SK-N-SH (cell line): ENCODE measurements at regions not wholly inside any gene's neighbourhood (a gene's known extent, or its start where the extent isn't known, plus 50 kb on each side); places are given as distances from the start of the nearest gene placed in this dataset.

ENCODE experiments used
- CTCF ChIA-PET: fragments of 300-600, 350-600 bp; formaldehyde crosslinking; extraction: SDS; loops from one replicate; lab custom pipeline; 2021; lab: Yijun Ruan, JAX
- POLR2A ChIA-PET: fragments of 350-600 bp; sonication (Branson Sonifier 250); formaldehyde crosslinking; extraction: SDS; loops from one replicate; lab custom pipeline; 2020; ENCODE audit warnings: antibody characterized with exemption, inconsistent platforms; lab: Yijun Ruan, JAX
- DNase-seq: peaks from one replicate; pipeline ENCODE4 v3.0.0; 2012
- H2AFZ ChIP-seq: fragments of 200-600 bp; sonication (generic); 2 replicates; pipeline ENCODE4 v1.8.1; 2016; ENCODE audit warnings: antibody characterized with exemption, mild to moderate bottlenecking, low read depth
- H3F3A ChIP-seq: fragments of 200-600 bp; sonication (generic); replicated peaks from 2 replicates; pipeline ENCODE3; 2016; ENCODE audit warnings: antibody characterized with exemption, mild to moderate bottlenecking; ENCODE audit not compliant: insufficient read depth
- H3K27ac ChIP-seq, 2 experiments: fragments of 200-500 bp in 1 of 2; fragments of 200-600 bp in 1 of 2; sonication (Bioruptor generic) in 1 of 2; sonication (generic), shearing (Covaris generic) in 1 of 2; 2 replicates each; pipeline versions ENCODE4 v1.5.1 to v1.6.1; 2014 to 2016; ENCODE audit warnings: low read depth in 2 of 2, inconsistent platforms in 1 of 2, low read length in 1 of 2, mild to moderate bottlenecking in 1 of 2, mixed read lengths in 1 of 2
- H3K27me3 ChIP-seq: fragments of 200-600 bp; sonication (generic), shearing (Covaris generic); 2 replicates; pipeline ENCODE4 v1.6.1; 2016; ENCODE audit warnings: mixed run types; ENCODE audit not compliant: insufficient read depth
- H3K36me3 ChIP-seq, 2 experiments: fragments of 200-500 bp in 1 of 2; fragments of 200-600 bp in 1 of 2; sonication (Bioruptor generic) in 1 of 2; sonication (generic) in 1 of 2; replicated peaks in 1 of 2; 2 replicates each; pipeline versions ENCODE3 to v1.5.1; 2014 to 2016; ENCODE audit warnings: low read length in 1 of 2, mild to moderate bottlenecking in 1 of 2; ENCODE audit not compliant: insufficient read depth in 2 of 2, control insufficient read depth in 1 of 2
- H3K4me1 ChIP-seq, 2 experiments: fragments of 200-500 bp in 1 of 2; fragments of 200-600 bp in 1 of 2; sonication (Bioruptor generic) in 1 of 2; sonication (generic), shearing (Covaris generic) in 1 of 2; 2 replicates each; pipeline versions ENCODE4 v1.5.1 to v1.6.1; 2014 to 2016; ENCODE audit warnings: low read depth in 1 of 2, low read length in 1 of 2, mixed run types in 1 of 2; ENCODE audit not compliant: insufficient read depth in 2 of 2, control insufficient read depth in 1 of 2
- H3K4me2 ChIP-seq: fragments of 200-600 bp; sonication (generic), shearing (Covaris generic); 2 replicates; pipeline ENCODE4 v1.6.1; 2017; ENCODE audit warnings: mixed run types
- H3K4me3 ChIP-seq, 2 experiments: fragments of 200-500 bp in 1 of 2; fragments of 200-600 bp in 1 of 2; sonication (Bioruptor generic) in 1 of 2; sonication (generic), shearing (Covaris generic) in 1 of 2; 2 replicates each; pipeline versions ENCODE4 v1.5.1 to v1.8.1; 2014 to 2016; ENCODE audit warnings: low read depth in 2 of 2, inconsistent platforms in 1 of 2, low read length in 1 of 2, mild to moderate bottlenecking in 1 of 2, mixed read lengths in 1 of 2, moderate library complexity in 1 of 2
- H3K79me2 ChIP-seq: fragments of 200-600 bp; sonication (generic); 2 replicates; pipeline ENCODE4 v1.8.1; 2017; ENCODE audit warnings: mild to moderate bottlenecking; ENCODE audit not compliant: insufficient read depth
- H3K9ac ChIP-seq: fragments of 200-600 bp; sonication (generic); 2 replicates; pipeline ENCODE4 v1.6.1; 2017; ENCODE audit warnings: mixed run types
- H3K9me2 ChIP-seq: fragments of 200-600 bp; sonication (generic); 2 replicates; pipeline ENCODE4 v1.6.1; 2017; ENCODE audit warnings: mixed run types
- H3K9me3 ChIP-seq: fragments of 200-600 bp; sonication (generic); 2 replicates; pipeline ENCODE4 v1.6.1; 2017; ENCODE audit warnings: mixed run types, mild to moderate bottlenecking, moderate library complexity
- H4K20me1 ChIP-seq: fragments of 200-600 bp; sonication (generic); 2 replicates; pipeline ENCODE4 v1.6.1; 2017; ENCODE audit warnings: mild to moderate bottlenecking, mixed run types; ENCODE audit not compliant: insufficient read depth
- FOSL2 ChIP-seq: IDR thresholded peaks from 2 replicates; pipeline ENCODE4 v1.4.0; 2012; ENCODE audit warnings: low read depth, mild to moderate bottlenecking, moderate library complexity, borderline replicate concordance
- FOXM1 ChIP-seq: IDR thresholded peaks from 2 replicates; pipeline ENCODE4 v1.4.0; 2012; ENCODE audit warnings: low read depth, mild to moderate bottlenecking
- GATA2 ChIP-seq: sonication (generic); formaldehyde crosslinking; IDR thresholded peaks from 2 replicates; pipeline ENCODE4 v1.5.0; 2020; ENCODE audit warnings: mild to moderate bottlenecking, missing genetic modification reagents
- MEF2A ChIP-seq: IDR thresholded peaks from 2 replicates; pipeline ENCODE4 v1.4.0; 2012; ENCODE audit warnings: low read depth, borderline replicate concordance
- NRF1 ChIP-seq: IDR thresholded peaks from 2 replicates; pipeline ENCODE4 v1.6.1; 2012; ENCODE audit warnings: low read depth, mild to moderate bottlenecking, low read length
- TCF12 ChIP-seq: IDR thresholded peaks from 2 replicates; pipeline ENCODE4 v1.4.0; 2012
- WGBS: methylation state at CpG from one replicate; pipeline ENCODE4 v1.1.6; 2017; ENCODE audit warnings: low lambda C conversion rate; 5-methylcytosine and 5-hydroxymethylcytosine counted together
- TF ChIP-seq, protein P1 (sequence below): fragments of 150-350 bp; IDR thresholded peaks from 2 replicates; pipeline ENCODE4 v1.6.1; 2016; ENCODE audit warnings: mild to moderate bottlenecking, low read depth, low read length
- TF ChIP-seq, protein P2 (sequence below): IDR thresholded peaks from 2 replicates; pipeline ENCODE4 v1.4.0; 2012; ENCODE audit warnings: low read depth
- TF ChIP-seq, protein P3 (sequence below): IDR thresholded peaks from 2 replicates; pipeline ENCODE4 v1.4.0; 2012; ENCODE audit warnings: low read depth, borderline replicate concordance
- TF ChIP-seq, protein P4 (sequence below): IDR thresholded peaks from 2 replicates; pipeline ENCODE4 v1.4.0; 2012; ENCODE audit warnings: low read depth, borderline replicate concordance
- TF ChIP-seq, protein P5 (sequence below): fragments of 150-350 bp; IDR thresholded peaks from 2 replicates; pipeline ENCODE4 v1.6.1; 2017; ENCODE audit warnings: antibody characterized with exemption, low read length, low read depth, borderline replicate concordance

DNA sequence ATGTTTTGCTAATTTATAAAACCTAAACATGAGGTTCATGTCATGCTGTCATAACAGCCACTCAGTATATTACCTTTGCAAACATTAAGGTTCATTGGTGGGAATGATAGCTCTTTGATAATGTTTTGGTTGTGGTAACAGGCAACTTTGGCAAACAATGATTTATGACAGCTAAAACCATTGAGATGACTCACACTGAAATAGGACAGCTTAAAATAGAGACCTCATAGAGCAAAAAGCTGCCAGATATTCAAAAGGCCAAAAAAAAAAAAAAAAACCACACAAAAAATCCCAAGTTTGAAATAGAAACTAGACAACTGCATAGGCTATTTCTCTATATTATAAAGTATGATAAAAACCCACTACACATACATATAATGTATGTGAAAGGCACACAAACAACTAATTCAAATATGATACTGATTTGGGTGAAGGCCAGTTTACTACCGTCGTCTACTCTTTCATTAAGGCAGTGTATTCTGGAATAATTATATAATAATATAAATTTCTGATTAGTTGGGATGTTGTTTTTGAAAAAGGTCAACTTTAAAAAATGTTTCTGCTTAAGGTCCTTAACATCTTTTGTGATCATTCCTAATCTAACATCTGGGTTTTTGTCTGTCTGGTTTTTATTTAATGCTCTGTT, 646.0 kb upstream of the PITX2 start:
- no peak overlapping the region for H3K9ac ChIP-seq
- no peak overlapping the region for H3K4me3 ChIP-seq
- H4K20me1 ChIP-seq, result no peaks in the 10 kb centered on the region
- DNase-seq, result no peak
- H3K9me2 ChIP-seq, result no peaks in the 10 kb centered on the region
- POLR2A ChIA-PET, result no interaction called here
- no peaks in the 10 kb centered on the region for H3K9me3 ChIP-seq
- CTCF ChIA-PET, result interaction anchor here (1.2 to 2.3 kb wide), 2 partner anchors 14 kb away, joined by 4 to 10 read pairs; no protein-coding TSS in a partner anchor
- H3K4me1 ChIP-seq, result peaks cover 0 to 4% of the 10 kb centered on the region in 2 experiments; a peak in 2 of 4 replicates
- no peak overlapping the region for H2AFZ ChIP-seq
- H3K4me2 ChIP-seq, result no peak overlapping the region; the same call in 1 of the 2 replicates
- no peak overlapping the region; a peak in 1 of 4 replicates for H3K27ac ChIP-seq
- H3K36me3 ChIP-seq, result no peaks in the 10 kb centered on the region
- no peaks in the 10 kb centered on the region for H3K79me2 ChIP-seq
- WGBS, result 33% methylated on average over 2 of the region's 2 CpGs
- H3K27me3 ChIP-seq, result peaks cover 21% of the 10 kb centered on the region; the same call in 1 of the 2 replicates
- H3F3A ChIP-seq, result no peaks in the 10 kb centered on the region
- TF ChIP-seq GATA2 (CRISPR knock-in tag) (no peak), TCF12 (no peak), FOSL2 (no peak)
- TF ChIP-seq, protein P1, sequence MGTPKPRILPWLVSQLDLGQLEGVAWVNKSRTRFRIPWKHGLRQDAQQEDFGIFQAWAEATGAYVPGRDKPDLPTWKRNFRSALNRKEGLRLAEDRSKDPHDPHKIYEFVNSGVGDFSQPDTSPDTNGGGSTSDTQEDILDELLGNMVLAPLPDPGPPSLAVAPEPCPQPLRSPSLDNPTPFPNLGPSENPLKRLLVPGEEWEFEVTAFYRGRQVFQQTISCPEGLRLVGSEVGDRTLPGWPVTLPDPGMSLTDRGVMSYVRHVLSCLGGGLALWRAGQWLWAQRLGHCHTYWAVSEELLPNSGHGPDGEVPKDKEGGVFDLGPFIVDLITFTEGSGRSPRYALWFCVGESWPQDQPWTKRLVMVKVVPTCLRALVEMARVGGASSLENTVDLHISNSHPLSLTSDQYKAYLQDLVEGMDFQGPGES, result no peak
- TF ChIP-seq, protein P2, sequence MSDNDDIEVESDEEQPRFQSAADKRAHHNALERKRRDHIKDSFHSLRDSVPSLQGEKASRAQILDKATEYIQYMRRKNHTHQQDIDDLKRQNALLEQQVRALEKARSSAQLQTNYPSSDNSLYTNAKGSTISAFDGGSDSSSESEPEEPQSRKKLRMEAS, result no peak
- TF ChIP-seq, protein P3, sequence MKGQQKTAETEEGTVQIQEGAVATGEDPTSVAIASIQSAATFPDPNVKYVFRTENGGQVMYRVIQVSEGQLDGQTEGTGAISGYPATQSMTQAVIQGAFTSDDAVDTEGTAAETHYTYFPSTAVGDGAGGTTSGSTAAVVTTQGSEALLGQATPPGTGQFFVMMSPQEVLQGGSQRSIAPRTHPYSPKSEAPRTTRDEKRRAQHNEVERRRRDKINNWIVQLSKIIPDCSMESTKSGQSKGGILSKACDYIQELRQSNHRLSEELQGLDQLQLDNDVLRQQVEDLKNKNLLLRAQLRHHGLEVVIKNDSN, result no peak

DNA sequence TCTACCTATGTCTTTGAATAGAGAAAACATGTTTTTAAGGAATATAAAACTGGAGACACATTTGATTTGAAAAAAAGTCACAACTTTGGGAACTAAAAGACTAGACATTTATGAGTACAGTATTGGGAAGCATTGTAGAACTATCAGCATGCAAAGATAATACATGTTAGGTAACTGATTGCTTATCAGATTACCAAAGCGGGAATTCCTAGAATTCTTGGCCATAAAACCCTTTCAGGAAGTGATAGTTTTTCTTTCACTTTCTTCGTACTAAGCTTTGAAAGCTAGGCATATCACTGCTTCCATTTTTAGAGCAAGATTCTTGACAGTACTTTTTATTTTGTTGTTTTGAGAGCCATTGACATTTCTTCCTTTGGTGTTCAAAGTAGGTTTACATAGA, 646.6 kb upstream of the PITX2 start:
- Histone ChIP-seq H3K9ac (no peak overlapping the region), H3K4me1 (peaks cover 0 to 4% of the 10 kb centered on the region in 2 experiments; a peak in 2 of 4 replicates), H3K27me3 (peaks cover 16% of the 10 kb centered on the region; the same call in 1 of the 2 replicates), H2AFZ (no peak overlapping the region), H3K9me2 (no peaks in the 10 kb centered on the region), H3K36me3 (no peaks in the 10 kb centered on the region), H4K20me1 (no peaks in the 10 kb centered on the region), H3K4me3 (no peak overlapping the region), H3K27ac (no peak overlapping the region; a peak in 1 of 4 replicates), H3K9me3 (no peaks in the 10 kb centered on the region), H3K79me2 (no peaks in the 10 kb centered on the region), H3F3A (no peaks in the 10 kb centered on the region), H3K4me2 (no peak overlapping the region; the same call in 1 of the 2 replicates)
- DNase-seq, result no peak
- ChIA-PET POLR2A (no interaction called here), CTCF (no interaction called here)
- TF ChIP-seq, protein P3, result no peak
- 4% methylated on average over 2 of the region's 2 CpGs for WGBS

DNA sequence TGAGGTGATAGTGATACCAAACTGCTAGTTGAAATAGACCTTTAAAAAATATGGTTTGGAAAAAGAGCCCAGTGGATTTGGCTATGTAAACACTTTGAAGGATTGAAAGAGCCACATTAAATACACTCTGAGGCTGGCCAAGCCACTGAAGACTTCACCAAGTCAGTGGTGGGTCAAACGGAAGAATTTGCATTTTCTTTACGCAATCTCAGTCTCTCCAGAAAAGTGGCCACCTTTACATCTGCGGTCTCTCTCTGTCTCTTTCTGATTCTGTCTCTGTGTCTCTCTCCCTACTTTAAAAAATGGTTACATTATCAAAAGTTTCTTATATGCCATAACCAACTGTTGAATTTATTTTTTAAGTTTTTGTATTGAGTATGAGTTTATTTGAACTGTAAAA, 651.2 kb upstream of the PITX2 start:
- Histone ChIP-seq H3K27me3 (no peaks in the 10 kb centered on the region), H3K36me3 (no peaks in the 10 kb centered on the region), H3K4me1 (peaks cover 0 to 4% of the 10 kb centered on the region in 2 experiments; a peak in 2 of 4 replicates), H3K9me3 (no peaks in the 10 kb centered on the region), H3K9me2 (no peaks in the 10 kb centered on the region), H2AFZ (no peak overlapping the region), H4K20me1 (no peaks in the 10 kb centered on the region), H3K4me2 (no peak overlapping the region), H3K79me2 (no peaks in the 10 kb centered on the region), H3K4me3 (no peak overlapping the region), H3K27ac (no peak overlapping the region), H3K9ac (no peak overlapping the region), H3F3A (no peaks in the 10 kb centered on the region)
- 55% methylated on average over 3 of the region's 3 CpGs for WGBS
- POLR2A ChIA-PET, result no interaction called here
- TF ChIP-seq, protein P2, result no peak
- TF ChIP-seq FOXM1 (no peak), GATA2 (CRISPR knock-in tag) (no peak), NRF1 (no peak), MEF2A (no peak)
- TF ChIP-seq, protein P4, sequence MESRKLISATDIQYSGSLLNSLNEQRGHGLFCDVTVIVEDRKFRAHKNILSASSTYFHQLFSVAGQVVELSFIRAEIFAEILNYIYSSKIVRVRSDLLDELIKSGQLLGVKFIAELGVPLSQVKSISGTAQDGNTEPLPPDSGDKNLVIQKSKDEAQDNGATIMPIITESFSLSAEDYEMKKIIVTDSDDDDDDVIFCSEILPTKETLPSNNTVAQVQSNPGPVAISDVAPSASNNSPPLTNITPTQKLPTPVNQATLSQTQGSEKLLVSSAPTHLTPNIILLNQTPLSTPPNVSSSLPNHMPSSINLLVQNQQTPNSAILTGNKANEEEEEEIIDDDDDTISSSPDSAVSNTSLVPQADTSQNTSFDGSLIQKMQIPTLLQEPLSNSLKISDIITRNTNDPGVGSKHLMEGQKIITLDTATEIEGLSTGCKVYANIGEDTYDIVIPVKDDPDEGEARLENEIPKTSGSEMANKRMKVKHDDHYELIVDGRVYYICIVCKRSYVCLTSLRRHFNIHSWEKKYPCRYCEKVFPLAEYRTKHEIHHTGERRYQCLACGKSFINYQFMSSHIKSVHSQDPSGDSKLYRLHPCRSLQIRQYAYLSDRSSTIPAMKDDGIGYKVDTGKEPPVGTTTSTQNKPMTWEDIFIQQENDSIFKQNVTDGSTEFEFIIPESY, result no peak
- TF ChIP-seq, protein P5, sequence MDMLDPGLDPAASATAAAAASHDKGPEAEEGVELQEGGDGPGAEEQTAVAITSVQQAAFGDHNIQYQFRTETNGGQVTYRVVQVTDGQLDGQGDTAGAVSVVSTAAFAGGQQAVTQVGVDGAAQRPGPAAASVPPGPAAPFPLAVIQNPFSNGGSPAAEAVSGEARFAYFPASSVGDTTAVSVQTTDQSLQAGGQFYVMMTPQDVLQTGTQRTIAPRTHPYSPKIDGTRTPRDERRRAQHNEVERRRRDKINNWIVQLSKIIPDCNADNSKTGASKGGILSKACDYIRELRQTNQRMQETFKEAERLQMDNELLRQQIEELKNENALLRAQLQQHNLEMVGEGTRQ, result no peak
- DNase-seq, result no peak
- CTCF ChIA-PET, result no interaction called here
